Osteocyte (in vitro differentiated cells): ENCODE measurements at regions not wholly inside any gene's neighbourhood (a gene's known extent, or its start where the extent isn't known, plus 50 kb on each side); places are given as distances from the start of the nearest gene placed in this dataset.

Experiments
- DNase-seq: peaks from one replicate; pipeline ENCODE4 v3.0.0; 2021; ENCODE audit warnings: mixed read lengths; ENCODE audit not compliant: unreplicated experiment; ENCODE audit errors: extremely low spot score
- H3K27ac Mint-ChIP-seq: one replicate; pipeline ENCODE4 v1.8.0; 2021; ENCODE audit warnings: mild to moderate bottlenecking, mixed read lengths; ENCODE audit not compliant: unreplicated experiment
- H3K27me3 Mint-ChIP-seq: one replicate; pipeline ENCODE4 v1.8.0; 2021; ENCODE audit warnings: mixed read lengths; ENCODE audit not compliant: unreplicated experiment
- H3K36me3 Mint-ChIP-seq: one replicate; pipeline ENCODE4 v1.8.0; 2021; ENCODE audit warnings: mixed read lengths; ENCODE audit not compliant: unreplicated experiment
- H3K4me1 Mint-ChIP-seq: one replicate; pipeline ENCODE4 v1.8.0; 2021; ENCODE audit warnings: mixed read lengths; ENCODE audit not compliant: unreplicated experiment
- H3K4me3 Mint-ChIP-seq: one replicate; pipeline ENCODE4 v1.8.0; 2021; ENCODE audit warnings: mild to moderate bottlenecking, moderate library complexity, mixed read lengths; ENCODE audit not compliant: unreplicated experiment
- H3K9me3 Mint-ChIP-seq: one replicate; pipeline ENCODE4 v1.8.0; 2021; ENCODE audit warnings: mixed read lengths; ENCODE audit not compliant: unreplicated experiment
- CTCF ChIP-seq: fragments of 200-600 bp; sonication (generic); IDR thresholded peaks from 2 replicates; pipeline ENCODE4 v1.5.0; 2021; ENCODE audit warnings: antibody characterized with exemption, mild to moderate bottlenecking, moderate library complexity

DNA sequence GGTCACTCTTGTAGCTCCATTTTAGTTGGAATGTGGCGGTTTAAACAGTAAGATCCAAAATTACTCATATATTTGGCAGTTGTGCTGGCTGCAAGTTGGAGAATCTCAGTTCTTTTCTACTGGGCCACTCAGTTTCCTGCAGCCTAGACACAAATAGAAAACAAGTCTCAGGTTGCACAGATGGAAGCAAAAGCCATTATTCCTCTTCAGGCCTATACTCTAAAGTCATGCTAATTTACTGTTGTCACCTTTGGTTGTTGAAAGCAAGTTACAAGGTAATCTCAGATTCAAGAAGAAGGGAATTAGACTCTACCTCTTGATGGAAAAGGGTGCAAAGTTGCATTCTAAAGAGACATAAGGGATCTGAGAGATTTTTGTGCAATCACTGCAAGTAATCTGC, 345.4 kb downstream of the ADAM29 start:
- Mint-ChIP-seq H3K4me1 (no peaks in the 10 kb centered on the region), H3K9me3 (no peaks in the 10 kb centered on the region), H3K4me3 (no peak overlapping the region), H3K27ac (no peak overlapping the region), H3K27me3 (no peaks in the 10 kb centered on the region), H3K36me3 (no peaks in the 10 kb centered on the region)
- TF ChIP-seq CTCF: no peak
- DNase-seq: no peak

GRCh38 chr4:175271010-175271630, 353.0 kb downstream of the ADAM29 start:
- no peak for TF ChIP-seq CTCF
- Mint-ChIP-seq H3K27ac (peak overlapping the region; percentile 49), H3K4me1 (peaks cover 22% of the 10 kb centered on the region), H3K4me3 (no peak overlapping the region), H3K36me3 (no peaks in the 10 kb centered on the region), H3K9me3 (no peaks in the 10 kb centered on the region), H3K27me3 (no peaks in the 10 kb centered on the region)
- DNase-seq: no peak

DNA sequence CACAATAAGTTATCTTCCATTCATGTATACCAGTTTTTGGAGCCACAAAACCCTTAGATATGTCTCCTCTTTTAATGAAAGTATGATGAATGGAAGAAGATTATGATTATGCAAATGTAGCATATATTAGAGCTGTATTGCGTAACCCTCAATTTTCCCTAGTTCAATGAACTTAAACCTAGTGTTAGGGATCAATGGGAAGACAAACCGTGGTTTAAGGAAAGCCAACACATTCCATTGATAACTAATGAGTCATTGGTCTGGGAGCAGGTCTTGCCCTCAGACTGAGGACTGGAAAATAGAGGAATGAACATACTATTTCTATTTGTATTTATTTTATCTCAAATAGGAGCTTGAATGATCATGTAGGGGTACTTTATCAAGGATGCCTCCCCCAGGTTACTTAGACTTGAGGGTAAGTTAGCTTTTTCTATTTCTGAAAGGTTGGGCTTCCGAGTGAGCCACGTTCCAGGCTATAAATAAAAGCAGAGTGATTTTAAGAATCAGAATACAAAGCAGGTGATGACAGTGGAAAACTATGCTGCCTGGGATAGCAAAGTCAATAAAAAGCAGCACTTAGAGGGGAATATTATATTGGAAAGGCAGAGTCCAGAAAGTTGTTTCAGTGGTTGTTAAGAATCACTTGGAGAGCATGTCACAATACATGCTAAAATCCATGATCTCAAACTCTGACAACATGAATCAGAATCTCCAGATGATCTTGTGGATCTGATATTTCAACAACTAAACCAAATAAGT, 356.0 kb downstream of the ADAM29 start:
- H3K4me1 Mint-ChIP-seq: peaks cover 22% of the 10 kb centered on the region
- H3K9me3 Mint-ChIP-seq: no peaks in the 10 kb centered on the region
- H3K4me3 Mint-ChIP-seq: no peak overlapping the region
- no peak overlapping the region for H3K27ac Mint-ChIP-seq
- no peaks in the 10 kb centered on the region for H3K27me3 Mint-ChIP-seq
- no peaks in the 10 kb centered on the region for H3K36me3 Mint-ChIP-seq
- DNase-seq: no peak
- no peak for TF ChIP-seq CTCF

GRCh38 chr4:175277816-175278215, 359.7 kb downstream of the ADAM29 start:
- H3K27ac Mint-ChIP-seq: no peak overlapping the region
- no peaks in the 10 kb centered on the region for H3K27me3 Mint-ChIP-seq
- no peak for TF ChIP-seq CTCF
- no peaks in the 10 kb centered on the region for H3K36me3 Mint-ChIP-seq
- DNase-seq: no peak
- peaks cover 9% of the 10 kb centered on the region for H3K4me1 Mint-ChIP-seq
- no peaks in the 10 kb centered on the region for H3K9me3 Mint-ChIP-seq
- no peak overlapping the region for H3K4me3 Mint-ChIP-seq

GRCh38 chr4:175280153-175280552, 362.0 kb downstream of the ADAM29 start:
- Mint-ChIP-seq H3K27me3 (no peaks in the 10 kb centered on the region), H3K27ac (no peak overlapping the region), H3K4me3 (no peak overlapping the region), H3K36me3 (no peaks in the 10 kb centered on the region), H3K4me1 (no peaks in the 10 kb centered on the region), H3K9me3 (peaks cover 1% of the 10 kb centered on the region)
- TF ChIP-seq CTCF: no peak
- no peak for DNase-seq
